ENCODE measurements at regions not wholly inside any gene's neighbourhood (a gene's known extent, or its start where the extent isn't known, plus 50 kb on each side); places are given as distances from the start of the nearest gene placed in this dataset.
"Not testable (repeated sequence)": the region's sequence is repeated elsewhere in the genome, so short reads cannot be mapped to it uniquely, and the experiment has no call there.

DNA sequence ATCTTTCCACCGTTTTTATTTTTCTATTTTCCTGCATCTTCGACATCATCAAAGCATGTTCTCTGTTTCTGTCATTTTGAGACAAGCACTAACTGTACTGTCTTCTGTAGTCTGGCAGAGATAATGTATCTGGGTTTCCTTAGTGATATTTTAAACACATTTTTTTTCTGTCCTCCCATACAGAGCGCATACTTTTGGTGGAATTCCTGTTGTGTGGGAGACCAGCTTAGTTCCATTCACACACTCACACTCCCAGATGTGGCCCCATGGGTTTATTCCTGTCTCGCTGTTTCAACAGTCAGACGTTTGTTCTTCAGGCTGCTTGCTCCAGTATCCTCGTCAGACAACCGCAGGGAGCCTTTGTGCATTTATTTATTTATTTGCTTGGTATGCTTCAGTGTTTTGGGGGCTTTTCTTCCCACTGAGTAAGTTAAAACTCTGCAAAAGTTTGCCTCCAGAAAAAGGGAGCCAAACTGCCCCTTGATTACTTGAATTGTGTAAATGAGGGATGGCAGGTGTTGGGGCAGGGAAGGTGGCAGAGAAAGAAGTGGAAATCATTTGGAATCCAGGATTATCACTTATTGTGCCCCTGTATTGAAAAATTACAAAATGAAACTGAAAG, 456.8 kb upstream of the KLF6 start:
- TF ChIP-seq CTCF (IDR thresholded peaks at IDR 0.05) = no peak
- H3K36me3 Mint-ChIP-seq (ENCODE audit: unreplicated experiment) = peaks cover 7% of the 10 kb centered on the region
- H3K4me3 Mint-ChIP-seq (ENCODE audit: unreplicated experiment) = peak overlapping the region; percentile 70
- H3K9me3 Mint-ChIP-seq (ENCODE audit: unreplicated experiment) = peaks cover 7% of the 10 kb centered on the region
- H3K27me3 Mint-ChIP-seq (ENCODE audit: unreplicated experiment) = no peaks in the 10 kb centered on the region
- H3K4me1 Mint-ChIP-seq (ENCODE audit: unreplicated experiment) = peaks cover 75% of the 10 kb centered on the region
- H3K27ac Mint-ChIP-seq (ENCODE audit: unreplicated experiment) = peak overlapping the region; percentile 99
- DNase-seq (ENCODE audit: extremely low spot score, unreplicated experiment) = peak; percentile 88

GRCh38 chr10:4240608-4241197, 455.7 kb upstream of the KLF6 start:
- Mint-ChIP-seq H3K4me3 (ENCODE audit: unreplicated experiment) (peak overlapping the region; percentile 61), H3K27me3 (ENCODE audit: unreplicated experiment) (no peaks in the 10 kb centered on the region), H3K9me3 (ENCODE audit: unreplicated experiment) (peaks cover 11% of the 10 kb centered on the region), H3K4me1 (ENCODE audit: unreplicated experiment) (peaks cover 64% of the 10 kb centered on the region), H3K36me3 (ENCODE audit: unreplicated experiment) (peaks cover 7% of the 10 kb centered on the region), H3K27ac (ENCODE audit: unreplicated experiment) (peak overlapping the region; percentile 99)
- no peak for TF ChIP-seq CTCF (IDR thresholded peaks at IDR 0.05)
- DNase-seq (ENCODE audit: extremely low spot score, unreplicated experiment) = no peak

GRCh38 chr10:4239186-4239585, 454.2 kb upstream of the KLF6 start:
- H3K4me3 Mint-ChIP-seq (ENCODE audit: unreplicated experiment) = no peak overlapping the region
- peaks cover 53% of the 10 kb centered on the region for H3K4me1 Mint-ChIP-seq (ENCODE audit: unreplicated experiment)
- DNase-seq (ENCODE audit: extremely low spot score, unreplicated experiment) = no peak
- no peak for TF ChIP-seq CTCF (IDR thresholded peaks at IDR 0.05)
- peak overlapping the region; percentile 99 for H3K27ac Mint-ChIP-seq (ENCODE audit: unreplicated experiment)
- peaks cover 15% of the 10 kb centered on the region for H3K9me3 Mint-ChIP-seq (ENCODE audit: unreplicated experiment)
- H3K36me3 Mint-ChIP-seq (ENCODE audit: unreplicated experiment) = peaks cover 7% of the 10 kb centered on the region
- no peaks in the 10 kb centered on the region for H3K27me3 Mint-ChIP-seq (ENCODE audit: unreplicated experiment)

GRCh38 chr10:4236905-4237304, 451.9 kb upstream of the KLF6 start:
- H3K4me1 Mint-ChIP-seq (ENCODE audit: unreplicated experiment) = peaks cover 30% of the 10 kb centered on the region
- peaks cover 14% of the 10 kb centered on the region for H3K36me3 Mint-ChIP-seq (ENCODE audit: unreplicated experiment)
- H3K9me3 Mint-ChIP-seq (ENCODE audit: unreplicated experiment) = peaks cover 21% of the 10 kb centered on the region
- not testable (repeated sequence) for H3K27me3 Mint-ChIP-seq (ENCODE audit: unreplicated experiment); H3K27ac Mint-ChIP-seq (ENCODE audit: unreplicated experiment); DNase-seq (ENCODE audit: extremely low spot score, unreplicated experiment); H3K4me3 Mint-ChIP-seq (ENCODE audit: unreplicated experiment)

- Mint-ChIP-seq H3K4me1 (ENCODE audit: unreplicated experiment) (peaks cover 10% of the 10 kb centered on the region), H3K4me3 (ENCODE audit: unreplicated experiment) (no peak overlapping the region), H3K27ac (ENCODE audit: unreplicated experiment) (no peak overlapping the region), H3K36me3 (ENCODE audit: unreplicated experiment) (peaks cover 14% of the 10 kb centered on the region), H3K9me3 (ENCODE audit: unreplicated experiment) (peaks cover 21% of the 10 kb centered on the region), H3K27me3 (ENCODE audit: unreplicated experiment) (no peaks in the 10 kb centered on the region)
- no peak for DNase-seq (ENCODE audit: extremely low spot score, unreplicated experiment)
- TF ChIP-seq CTCF (IDR thresholded peaks at IDR 0.05) = no peak
These were observed 449.7 kb upstream of the KLF6 start for GRCh38 chr10:4234661-4235060.

Measured in osteocyte (in vitro differentiated cells).